Epithelial cell of esophagus (primary cell): ENCODE measurements at regions not wholly inside any gene's neighbourhood (a gene's known extent, or its start where the extent isn't known, plus 50 kb on each side); places are given as distances from the start of the nearest gene placed in this dataset.
"Not testable (repeated sequence)": the region's sequence is repeated elsewhere in the genome, so short reads cannot be mapped to it uniquely, and the experiment has no call there.

Experiments
- DNase-seq: peaks from one replicate; pipeline ENCODE4 v3.0.0; 2010; ENCODE audit warnings: low read depth
- H3K4me3 ChIP-seq: 2 replicates; pipeline ENCODE4 v1.5.1; 2011; ENCODE audit warnings: mild to moderate bottlenecking, low read length, control low read depth
- TF ChIP-seq, protein P1 (sequence below): IDR thresholded peaks from 2 replicates; pipeline ENCODE4 v1.5.1; 2011; ENCODE audit warnings: low read depth, mild to moderate bottlenecking, low read length, control low read depth, inconsistent platforms; ENCODE audit not compliant: insufficient read depth; ENCODE audit errors: missing control alignments

DNA sequence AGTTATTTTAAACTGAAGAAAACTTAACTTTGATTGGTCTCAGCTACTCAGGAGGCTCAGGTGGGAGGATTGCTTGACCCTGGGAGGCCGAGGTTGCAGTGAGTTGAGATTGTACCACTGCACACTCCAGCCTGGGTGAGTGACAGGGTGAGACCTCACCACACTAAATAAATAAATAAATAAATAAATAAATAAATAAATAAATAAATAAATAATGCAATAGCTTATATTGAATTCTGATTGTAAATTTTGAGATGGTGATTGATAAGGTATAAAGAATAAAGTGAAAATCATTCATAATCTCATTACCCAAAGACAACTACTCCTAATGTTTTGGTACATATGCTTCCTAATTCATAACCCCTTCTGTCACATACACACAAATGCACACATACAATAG, 58.1 kb downstream of the TUBA3C start:
- no peak for DNase-seq
- H3K4me3 ChIP-seq, result no peak overlapping the region
- TF ChIP-seq, protein P1, sequence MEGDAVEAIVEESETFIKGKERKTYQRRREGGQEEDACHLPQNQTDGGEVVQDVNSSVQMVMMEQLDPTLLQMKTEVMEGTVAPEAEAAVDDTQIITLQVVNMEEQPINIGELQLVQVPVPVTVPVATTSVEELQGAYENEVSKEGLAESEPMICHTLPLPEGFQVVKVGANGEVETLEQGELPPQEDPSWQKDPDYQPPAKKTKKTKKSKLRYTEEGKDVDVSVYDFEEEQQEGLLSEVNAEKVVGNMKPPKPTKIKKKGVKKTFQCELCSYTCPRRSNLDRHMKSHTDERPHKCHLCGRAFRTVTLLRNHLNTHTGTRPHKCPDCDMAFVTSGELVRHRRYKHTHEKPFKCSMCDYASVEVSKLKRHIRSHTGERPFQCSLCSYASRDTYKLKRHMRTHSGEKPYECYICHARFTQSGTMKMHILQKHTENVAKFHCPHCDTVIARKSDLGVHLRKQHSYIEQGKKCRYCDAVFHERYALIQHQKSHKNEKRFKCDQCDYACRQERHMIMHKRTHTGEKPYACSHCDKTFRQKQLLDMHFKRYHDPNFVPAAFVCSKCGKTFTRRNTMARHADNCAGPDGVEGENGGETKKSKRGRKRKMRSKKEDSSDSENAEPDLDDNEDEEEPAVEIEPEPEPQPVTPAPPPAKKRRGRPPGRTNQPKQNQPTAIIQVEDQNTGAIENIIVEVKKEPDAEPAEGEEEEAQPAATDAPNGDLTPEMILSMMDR, result no peak

DNA sequence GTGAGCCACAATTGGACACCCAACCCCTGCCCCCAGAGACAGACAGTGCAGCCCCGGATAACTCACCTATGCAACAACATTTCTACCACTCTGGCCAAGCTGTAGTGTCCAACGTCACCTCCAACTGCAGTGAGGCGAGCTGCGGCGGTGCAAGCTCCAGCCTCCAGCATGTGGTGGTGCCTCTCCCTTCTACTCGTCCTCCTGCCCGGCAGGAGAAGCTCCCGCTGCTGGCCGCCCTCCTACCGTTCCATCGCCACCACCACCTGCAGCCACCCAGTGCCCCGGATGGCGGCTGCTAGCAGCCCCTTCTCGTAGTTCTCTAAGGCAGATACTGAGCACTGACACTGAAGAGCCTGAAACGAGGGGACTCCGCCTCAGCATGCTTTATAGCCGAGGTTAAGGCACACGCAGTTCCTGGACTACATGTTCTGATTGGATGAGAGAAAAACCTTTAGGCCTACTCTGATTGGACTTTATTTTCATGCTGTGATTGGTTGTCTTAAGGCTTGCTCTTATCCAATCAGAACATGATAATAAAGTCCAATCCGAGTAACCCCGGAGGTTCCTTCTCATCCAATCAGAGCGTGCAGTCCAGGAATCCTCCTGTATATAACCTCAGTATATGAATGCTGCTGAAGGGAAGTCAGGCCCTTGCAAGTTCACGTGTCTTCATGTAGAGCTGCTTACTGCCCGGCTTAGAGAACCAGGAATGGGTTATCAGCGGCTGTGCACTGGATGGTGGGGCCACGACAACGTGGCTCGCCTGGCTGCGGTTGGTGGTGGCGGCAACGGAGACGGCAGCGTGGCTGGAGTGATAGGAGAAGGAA, 63.5 kb downstream of the TUBA3C start:
- TF ChIP-seq, protein P1, result no peak
- no peak overlapping the region for H3K4me3 ChIP-seq
- DNase-seq, result no peak

DNA sequence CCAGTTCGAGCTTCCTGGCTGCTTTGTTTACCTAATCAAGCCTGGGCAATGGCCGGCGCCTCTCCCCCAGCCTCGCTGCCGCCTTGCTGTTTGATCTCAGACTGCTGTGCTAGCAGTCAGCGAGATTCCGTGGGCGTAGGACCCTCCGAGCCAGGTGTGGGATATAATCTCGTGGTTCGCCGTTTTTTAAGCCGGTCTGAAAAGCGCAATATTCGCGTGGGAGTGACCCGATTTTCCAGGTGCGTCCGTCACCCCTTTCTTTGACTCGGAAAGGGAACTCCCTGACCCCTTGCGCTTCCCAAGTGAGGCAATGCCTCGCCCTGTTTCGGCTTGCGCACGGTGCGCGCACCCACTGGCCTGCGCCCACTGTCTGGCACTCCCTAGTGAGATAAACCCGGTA, 72.4 kb downstream of the TUBA3C start:
- not testable (repeated sequence) for DNase-seq, H3K4me3 ChIP-seq

DNA sequence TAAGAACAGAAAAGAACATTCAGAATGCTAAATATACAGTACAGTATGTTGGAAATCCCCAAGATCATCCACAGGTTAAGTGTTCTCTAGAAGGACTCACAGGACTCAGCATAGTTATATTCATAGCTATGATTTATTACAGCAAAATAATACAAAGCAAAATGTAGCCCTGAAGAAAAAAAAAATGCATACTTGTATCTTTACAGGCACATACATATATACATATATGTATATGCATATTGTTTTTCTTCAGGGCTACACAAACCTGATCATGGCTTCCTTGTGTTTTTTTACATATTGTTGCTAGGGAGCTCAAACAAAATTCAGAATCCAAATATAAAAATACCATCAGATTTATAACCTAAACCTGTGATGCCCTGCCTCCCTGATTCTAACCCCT, 78.5 kb downstream of the TUBA3C start:
- no peak for DNase-seq
- H3K4me3 ChIP-seq, result no peak overlapping the region
- TF ChIP-seq, protein P1, result no peak

DNA sequence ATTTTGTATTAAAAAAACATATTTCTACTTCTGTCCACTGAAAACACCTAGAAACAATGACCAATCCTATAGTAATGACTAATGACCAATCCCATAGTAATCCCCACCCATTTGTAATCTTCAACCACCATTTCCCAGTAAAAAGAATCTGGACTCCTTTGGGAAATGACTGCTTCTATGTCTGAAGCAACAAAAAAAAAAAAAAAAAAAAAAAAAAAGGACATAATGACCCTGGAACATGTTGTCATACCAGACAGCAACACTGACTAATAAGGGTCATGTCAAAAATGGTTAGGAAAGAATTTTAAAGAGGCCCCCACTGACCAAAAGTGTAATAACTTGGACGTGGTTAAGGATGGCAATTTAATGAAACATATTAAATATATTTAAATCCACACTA, 88.3 kb downstream of the TUBA3C start:
- no peak for DNase-seq
- TF ChIP-seq, protein P1, result no peak
- H3K4me3 ChIP-seq, result no peak overlapping the region

DNA sequence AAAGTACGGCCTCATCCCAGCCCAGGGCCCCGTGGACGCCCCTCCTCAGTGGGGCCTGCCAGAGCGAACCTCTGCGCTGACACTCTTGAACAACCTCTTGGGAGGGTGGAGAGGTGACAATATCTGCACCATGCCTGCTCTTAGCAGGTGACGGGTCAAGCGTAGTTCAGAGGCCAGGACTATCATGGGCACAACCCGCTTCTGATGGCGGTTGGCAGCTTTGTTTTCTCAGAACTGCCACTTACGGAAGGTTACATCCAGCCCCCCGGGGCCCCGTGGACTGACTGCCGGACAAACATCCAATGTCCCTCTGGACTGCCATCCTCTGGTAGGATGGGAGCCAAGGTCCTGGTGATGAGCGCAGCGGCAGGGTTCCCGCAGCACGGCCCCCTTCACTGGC, 91.1 kb downstream of the TUBA3C start:
- TF ChIP-seq, protein P1, result no peak
- DNase-seq, result no peak
- no peak overlapping the region for H3K4me3 ChIP-seq

DNA sequence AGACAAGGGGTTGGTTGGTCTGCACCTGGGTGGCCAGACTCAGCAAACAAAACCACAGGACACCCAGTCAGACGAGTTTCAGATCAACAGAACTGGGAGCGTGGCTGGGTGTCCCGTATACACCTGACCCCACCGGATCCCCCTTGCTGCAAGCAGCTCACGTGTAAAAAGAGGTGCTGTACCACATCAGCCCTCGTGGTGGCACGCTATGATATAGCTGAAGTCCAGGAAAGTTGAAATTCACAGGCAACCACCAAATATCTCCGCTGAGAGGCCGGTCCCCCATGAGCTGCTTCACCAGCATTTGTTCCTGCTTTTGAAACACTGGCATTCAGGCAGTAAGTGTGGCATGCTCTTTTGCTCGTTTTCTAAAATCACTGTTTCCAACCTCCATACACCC, 92.3 kb downstream of the TUBA3C start:
- TF ChIP-seq, protein P1, result no peak
- H3K4me3 ChIP-seq, result no peak overlapping the region
- no peak for DNase-seq
